ENCODE measurements at regions not wholly inside any gene's neighbourhood (a gene's known extent, or its start where the extent isn't known, plus 50 kb on each side); places are given as distances from the start of the nearest gene placed in this dataset.
A peak's percentile ranks its signal among the peaks of the same experiment; 100 is the strongest.

DNA sequence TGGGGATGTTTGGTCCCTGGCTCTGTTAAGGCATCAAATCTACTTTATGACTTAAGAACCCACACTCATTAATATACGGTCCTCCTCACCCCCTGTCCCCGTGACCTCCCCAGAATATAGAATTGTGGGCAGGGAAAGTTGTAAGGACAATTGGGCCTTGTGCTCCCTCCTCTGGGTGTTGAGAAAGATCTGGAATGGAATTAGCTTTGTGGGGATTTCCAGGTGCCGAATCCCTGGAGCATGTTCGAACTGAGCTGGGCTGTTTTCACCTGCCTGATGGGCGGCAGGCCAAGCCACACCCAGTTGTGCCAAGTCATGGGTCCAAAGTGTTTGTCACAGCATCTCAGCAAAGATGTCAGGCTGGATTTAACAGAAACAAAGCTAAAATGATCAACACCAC lies 349.3 kb upstream of the KLF3 start:
- TF ChIP-seq POLR2A (IDR thresholded peaks at IDR 0.05), result no peak
- TF ChIP-seq, protein P1, sequence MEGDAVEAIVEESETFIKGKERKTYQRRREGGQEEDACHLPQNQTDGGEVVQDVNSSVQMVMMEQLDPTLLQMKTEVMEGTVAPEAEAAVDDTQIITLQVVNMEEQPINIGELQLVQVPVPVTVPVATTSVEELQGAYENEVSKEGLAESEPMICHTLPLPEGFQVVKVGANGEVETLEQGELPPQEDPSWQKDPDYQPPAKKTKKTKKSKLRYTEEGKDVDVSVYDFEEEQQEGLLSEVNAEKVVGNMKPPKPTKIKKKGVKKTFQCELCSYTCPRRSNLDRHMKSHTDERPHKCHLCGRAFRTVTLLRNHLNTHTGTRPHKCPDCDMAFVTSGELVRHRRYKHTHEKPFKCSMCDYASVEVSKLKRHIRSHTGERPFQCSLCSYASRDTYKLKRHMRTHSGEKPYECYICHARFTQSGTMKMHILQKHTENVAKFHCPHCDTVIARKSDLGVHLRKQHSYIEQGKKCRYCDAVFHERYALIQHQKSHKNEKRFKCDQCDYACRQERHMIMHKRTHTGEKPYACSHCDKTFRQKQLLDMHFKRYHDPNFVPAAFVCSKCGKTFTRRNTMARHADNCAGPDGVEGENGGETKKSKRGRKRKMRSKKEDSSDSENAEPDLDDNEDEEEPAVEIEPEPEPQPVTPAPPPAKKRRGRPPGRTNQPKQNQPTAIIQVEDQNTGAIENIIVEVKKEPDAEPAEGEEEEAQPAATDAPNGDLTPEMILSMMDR (IDR thresholded peaks at IDR 0.05), result no peak
- H3K4me3 ChIP-seq (ENCODE audit: low read depth, poor library complexity, severe bottlenecking), result no peak overlapping the region
- DNase-seq (ENCODE audit: low spot score in 2 of 2), result peak in 1 of 2 donors; percentile 67
- 36 to 58% methylated on average over 5 of the region's 5 CpGs for WGBS, 2 donors
- intact Hi-C loops (cut with DNase I; ENCODE audit: low total_unique reads), result loop anchor here (5.0 kb wide), 1 partner anchor 363 kb away; no protein-coding TSS in a partner anchor

DNA sequence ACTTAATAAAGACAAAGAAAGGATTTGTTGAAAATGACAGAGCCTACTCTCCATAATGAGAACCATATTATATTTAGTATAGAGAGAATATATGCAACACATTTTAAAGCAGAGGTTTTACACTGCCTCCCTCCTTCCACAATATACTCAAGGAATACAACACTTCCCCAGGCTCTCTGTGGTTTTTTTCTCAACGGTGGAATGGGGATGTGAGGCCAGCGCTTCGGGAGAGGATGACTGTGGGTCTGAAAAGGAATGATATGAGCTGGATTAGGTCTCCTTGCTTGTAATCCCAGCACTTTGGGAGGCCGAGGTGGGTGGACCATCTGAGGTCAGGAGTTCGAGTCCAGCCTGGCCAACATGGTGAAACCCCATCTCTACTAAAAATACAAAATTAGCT lies 348.7 kb upstream of the KLF3 start:
- TF ChIP-seq, protein P1 (IDR thresholded peaks at IDR 0.05), result no peak
- no peak for TF ChIP-seq POLR2A (IDR thresholded peaks at IDR 0.05)
- WGBS, 2 donors, result 67 to 72% methylated on average over 5 of the region's 5 CpGs

DNA sequence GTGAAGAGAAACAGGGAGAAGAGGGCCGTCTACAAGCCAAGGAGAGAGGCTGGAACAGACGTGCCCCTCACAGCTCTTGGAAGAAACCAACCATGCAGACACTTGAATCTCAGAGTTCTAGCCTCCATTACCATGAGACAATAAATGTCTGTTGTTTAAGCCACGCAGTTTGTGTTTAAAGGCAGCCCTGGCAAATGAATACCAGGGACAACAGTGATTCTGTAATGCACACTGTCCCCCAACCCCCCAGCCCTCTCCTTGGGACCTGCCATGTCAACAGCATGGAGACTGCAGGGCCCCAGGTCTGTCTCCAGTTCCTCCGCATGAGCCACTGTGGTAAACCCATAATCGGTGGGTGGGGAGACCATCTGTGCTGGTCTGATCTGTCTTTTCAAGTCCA lies 348.0 kb upstream of the KLF3 start:
- intact Hi-C loops (cut with DNase I; ENCODE audit: low total_unique reads), result loop anchor here (5.0 kb wide), 1 partner anchor 361 kb away; no protein-coding TSS in a partner anchor
- DNase-seq (ENCODE audit: low spot score in 2 of 2), result no peak

More for the DNA sequence above, 348.7 kb upstream of the KLF3 start:
- no peak overlapping the region for H3K4me3 ChIP-seq (ENCODE audit: low read depth, poor library complexity, severe bottlenecking)
- DNase-seq (ENCODE audit: low spot score in 2 of 2), result no peak
- intact Hi-C loops (cut with DNase I; ENCODE audit: low total_unique reads), result loop anchor here (5.0 kb wide), 1 partner anchor 362 kb away; no protein-coding TSS in a partner anchor

DNA sequence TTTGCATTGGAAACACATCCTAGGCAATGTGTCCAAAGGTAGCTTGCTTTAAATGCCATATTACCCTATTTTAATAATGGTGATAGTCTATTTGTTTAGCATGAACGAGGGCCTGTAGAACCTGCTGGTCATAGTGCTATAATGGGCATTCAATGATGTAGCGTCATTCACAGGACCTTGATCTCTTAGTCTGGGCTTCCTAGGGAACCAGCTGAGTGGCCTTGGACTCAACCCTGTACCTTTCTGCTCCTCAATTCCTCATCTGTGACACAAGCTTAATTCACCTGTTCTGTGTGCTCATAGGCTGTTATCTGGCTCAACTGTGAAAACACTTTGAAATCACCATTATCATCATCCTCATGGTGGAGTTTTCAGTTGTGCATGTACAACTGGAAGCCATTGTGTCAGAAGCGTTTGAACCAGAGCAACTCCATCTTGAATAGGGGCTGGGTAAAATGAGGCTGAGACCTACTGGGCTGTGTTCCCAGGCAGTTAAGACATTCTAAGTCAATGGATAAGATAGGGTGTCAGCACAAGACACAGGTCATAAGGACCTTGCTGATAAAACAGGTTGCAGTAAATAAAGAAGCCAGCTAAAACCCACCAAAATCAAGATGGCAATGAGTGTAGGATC lies 346.8 kb upstream of the KLF3 start:
- TF ChIP-seq, protein P1 (IDR thresholded peaks at IDR 0.05), result no peak
- DNase-seq (ENCODE audit: low spot score in 2 of 2), result no peak
- intact Hi-C loops (cut with DNase I; ENCODE audit: low total_unique reads), result loop anchor here (5.0 kb wide), 1 partner anchor 360 kb away; no protein-coding TSS in a partner anchor
- no peak overlapping the region for H3K4me3 ChIP-seq (ENCODE audit: low read depth, poor library complexity, severe bottlenecking)
- WGBS, 2 donors, result 88 to 94% methylated on average over 3 of the region's 3 CpGs

More for the DNA sequence above, 348.0 kb upstream of the KLF3 start:
- TF ChIP-seq, protein P1 (IDR thresholded peaks at IDR 0.05), result no peak
- TF ChIP-seq POLR2A (IDR thresholded peaks at IDR 0.05), result no peak
- WGBS, 2 donors, result 90 to 98% methylated on average over 5 of the region's 5 CpGs
- H3K4me3 ChIP-seq (ENCODE audit: low read depth, poor library complexity, severe bottlenecking), result no peak overlapping the region

DNA sequence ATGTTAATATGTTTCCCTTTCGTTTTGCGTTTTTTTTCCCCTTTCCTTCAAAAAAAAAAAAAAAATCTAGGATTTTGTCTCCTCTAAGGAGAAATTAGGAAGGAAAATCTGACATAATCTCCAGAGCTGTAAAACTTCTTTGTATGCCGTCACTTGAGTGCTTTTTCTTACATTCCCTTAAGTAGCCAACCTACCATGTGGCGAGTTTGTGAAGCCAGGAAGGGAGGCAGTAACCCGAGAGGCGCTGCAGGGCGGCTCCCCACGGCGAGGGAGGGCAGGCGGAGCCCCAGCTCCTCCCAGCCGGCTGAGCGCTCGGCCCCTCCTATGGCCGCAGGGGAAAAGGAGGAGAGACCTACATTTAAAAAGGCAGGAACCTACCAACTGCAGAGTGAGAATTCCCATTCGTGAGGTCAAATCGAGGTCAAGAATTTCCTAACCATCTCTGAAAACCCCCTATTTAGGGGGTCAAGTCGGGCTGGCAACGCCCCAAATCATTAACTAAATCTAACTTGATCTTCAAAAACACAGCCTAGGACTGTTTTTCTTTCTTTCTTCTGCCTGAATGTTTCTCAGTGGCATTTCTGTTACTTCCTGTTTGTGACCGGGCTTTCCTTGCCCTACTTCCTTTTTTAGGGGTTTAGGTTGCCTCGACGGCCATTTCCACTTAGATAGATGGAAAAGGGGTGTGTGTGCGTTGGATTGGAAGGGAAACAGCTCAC lies 345.1 kb upstream of the KLF3 start:
- H3K4me3 ChIP-seq (ENCODE audit: low read depth, poor library complexity, severe bottlenecking), result no peak overlapping the region
- intact Hi-C loops (cut with DNase I; ENCODE audit: low total_unique reads), result loop anchor here (5.0 kb wide), 1 partner anchor 358 kb away; no protein-coding TSS in a partner anchor
- 1 to 2% methylated on average over 22 of the region's 22 CpGs for WGBS, 2 donors
- TF ChIP-seq, protein P1 (IDR thresholded peaks at IDR 0.05), result no peak
- no peak for TF ChIP-seq POLR2A (IDR thresholded peaks at IDR 0.05)
- peak; percentile 92 to 97 for DNase-seq (ENCODE audit: low spot score in 2 of 2)
